ENCODE measurements at regions not wholly inside any gene's neighbourhood (a gene's known extent, or its start where the extent isn't known, plus 50 kb on each side); places are given as distances from the start of the nearest gene placed in this dataset.

- H3K27me3 ChIP-seq: no peaks in the 10 kb centered on the region
- no peaks in the 10 kb centered on the region for H3K4me1 ChIP-seq
- no peak overlapping the region for H3K27ac ChIP-seq
- ATAC-seq (no peak), DNase-seq (no peak)
- TF ChIP-seq, protein P1, sequence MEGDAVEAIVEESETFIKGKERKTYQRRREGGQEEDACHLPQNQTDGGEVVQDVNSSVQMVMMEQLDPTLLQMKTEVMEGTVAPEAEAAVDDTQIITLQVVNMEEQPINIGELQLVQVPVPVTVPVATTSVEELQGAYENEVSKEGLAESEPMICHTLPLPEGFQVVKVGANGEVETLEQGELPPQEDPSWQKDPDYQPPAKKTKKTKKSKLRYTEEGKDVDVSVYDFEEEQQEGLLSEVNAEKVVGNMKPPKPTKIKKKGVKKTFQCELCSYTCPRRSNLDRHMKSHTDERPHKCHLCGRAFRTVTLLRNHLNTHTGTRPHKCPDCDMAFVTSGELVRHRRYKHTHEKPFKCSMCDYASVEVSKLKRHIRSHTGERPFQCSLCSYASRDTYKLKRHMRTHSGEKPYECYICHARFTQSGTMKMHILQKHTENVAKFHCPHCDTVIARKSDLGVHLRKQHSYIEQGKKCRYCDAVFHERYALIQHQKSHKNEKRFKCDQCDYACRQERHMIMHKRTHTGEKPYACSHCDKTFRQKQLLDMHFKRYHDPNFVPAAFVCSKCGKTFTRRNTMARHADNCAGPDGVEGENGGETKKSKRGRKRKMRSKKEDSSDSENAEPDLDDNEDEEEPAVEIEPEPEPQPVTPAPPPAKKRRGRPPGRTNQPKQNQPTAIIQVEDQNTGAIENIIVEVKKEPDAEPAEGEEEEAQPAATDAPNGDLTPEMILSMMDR (IDR thresholded peaks at IDR 0.05): no peak
- H3K36me3 ChIP-seq: no peaks in the 10 kb centered on the region
- H3K4me3 ChIP-seq: no peak overlapping the region
- intact Hi-C loops (cut with DNase I): no loop called here
- H3K9me3 ChIP-seq: peaks cover 0 to 2% of the 10 kb centered on the region in 2 donors
Observed at GRCh38 chr7:67525588-67525987, 529.0 kb downstream of the TYW1 start.

DNA sequence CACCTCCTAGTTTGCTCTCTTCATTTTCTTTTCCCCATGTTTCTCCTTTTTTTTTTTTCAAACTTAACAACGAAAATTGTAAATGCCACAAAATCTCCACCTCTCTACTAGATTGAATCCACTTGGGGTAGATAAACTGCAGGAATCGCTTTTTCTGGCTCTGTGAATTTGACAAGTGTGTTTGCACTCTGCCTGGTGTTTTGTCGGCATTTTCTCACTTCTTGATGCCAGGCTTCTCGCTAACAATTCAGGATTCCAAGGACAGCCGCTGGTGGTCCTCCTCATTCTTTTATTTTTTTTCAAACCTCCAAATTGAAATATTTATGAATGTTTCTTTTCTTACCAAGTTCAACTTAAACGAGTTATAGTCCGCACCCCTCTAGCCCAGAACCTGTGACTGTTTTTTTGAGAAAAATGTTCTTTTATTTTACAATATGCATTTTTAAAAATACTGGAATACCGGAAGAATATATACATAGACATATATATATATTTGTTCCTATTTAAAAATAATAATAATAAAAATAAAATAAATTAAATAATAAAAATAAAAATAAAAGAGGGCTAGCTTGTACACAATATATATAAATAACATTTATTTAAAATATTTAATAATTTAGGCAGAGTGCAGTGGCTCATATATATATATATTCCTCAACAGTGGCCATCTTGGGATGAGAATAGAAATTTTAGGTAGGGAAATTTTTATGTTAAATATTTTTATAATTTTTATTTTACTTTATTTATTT, 538.8 kb downstream of the TYW1 start:
- TF ChIP-seq, protein P1 (IDR thresholded peaks at IDR 0.05): no peak
- H3K27me3 ChIP-seq: no peaks in the 10 kb centered on the region
- intact Hi-C loops (cut with DNase I): no loop called here
- ATAC-seq: no peak
- DNase-seq: no peak
- no peaks in the 10 kb centered on the region for H3K4me1 ChIP-seq
- H3K36me3 ChIP-seq: no peaks in the 10 kb centered on the region
- no peak overlapping the region for H3K27ac ChIP-seq
- no peak overlapping the region for H3K4me3 ChIP-seq
- peaks cover 0 to 8% of the 10 kb centered on the region in 2 donors for H3K9me3 ChIP-seq

- H3K27me3 ChIP-seq: no peaks in the 10 kb centered on the region
- no peak for ATAC-seq
- intact Hi-C loops (cut with DNase I): no loop called here
- TF ChIP-seq, protein P1 (IDR thresholded peaks at IDR 0.05): no peak
- no peaks in the 10 kb centered on the region for H3K9me3 ChIP-seq
- no peak overlapping the region for H3K4me3 ChIP-seq
- no peak for DNase-seq
- no peaks in the 10 kb centered on the region for H3K4me1 ChIP-seq
- no peaks in the 10 kb centered on the region for H3K36me3 ChIP-seq
- no peak overlapping the region for H3K27ac ChIP-seq
Observed at GRCh38 chr7:67542916-67543315, 546.3 kb downstream of the TYW1 start.

- Histone ChIP-seq H3K4me3 (no peak overlapping the region), H3K36me3 (no peaks in the 10 kb centered on the region), H3K27ac (no peak overlapping the region), H3K4me1 (no peaks in the 10 kb centered on the region), H3K27me3 (no peaks in the 10 kb centered on the region), H3K9me3 (peaks cover 0 to 3% of the 10 kb centered on the region in 2 donors)
- TF ChIP-seq, protein P1 (IDR thresholded peaks at IDR 0.05): no peak
- intact Hi-C loops (cut with DNase I): no loop called here
- DNase-seq (no peak), ATAC-seq (peak; percentile 37)
Observed at GRCh38 chr7:67547183-67547907, 550.7 kb downstream of the TYW1 start.

DNA sequence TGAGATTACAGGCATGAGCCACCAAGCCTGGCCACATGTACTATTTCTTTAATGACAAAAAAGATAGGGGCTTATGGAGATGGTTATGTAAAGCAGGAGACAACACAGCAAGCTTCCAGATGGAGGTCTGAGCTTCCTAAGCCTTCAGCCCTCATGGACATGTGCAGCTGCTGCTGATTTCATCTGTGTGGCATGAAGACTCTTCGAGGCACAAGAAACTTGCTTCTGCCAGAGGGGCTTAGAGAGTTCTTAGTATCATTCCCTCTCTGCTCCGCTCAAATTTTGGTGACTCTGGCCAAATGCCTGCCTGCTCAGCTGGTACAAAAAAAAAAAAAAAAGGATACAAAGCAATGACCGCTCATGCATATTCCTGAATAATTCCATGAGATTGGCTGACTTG, 552.5 kb downstream of the TYW1 start:
- Histone ChIP-seq H3K4me3 (no peak overlapping the region), H3K9me3 (peaks cover 0 to 7% of the 10 kb centered on the region in 2 donors), H3K4me1 (no peaks in the 10 kb centered on the region), H3K27me3 (no peaks in the 10 kb centered on the region), H3K36me3 (no peaks in the 10 kb centered on the region), H3K27ac (no peak overlapping the region)
- TF ChIP-seq, protein P1 (IDR thresholded peaks at IDR 0.05): no peak
- no peak for ATAC-seq
- intact Hi-C loops (cut with DNase I): no loop called here
- DNase-seq: no peak
